IMR-90 (cell line): ENCODE measurements at regions not wholly inside any gene's neighbourhood (a gene's known extent, or its start where the extent isn't known, plus 50 kb on each side); places are given as distances from the start of the nearest gene placed in this dataset.

ENCODE experiments used
- ATAC-seq: fragments of 200-7000 bp; cut with Tn5 transposase; 2 replicates; pipeline ENCODE4 v1.9.1; 2020; ENCODE audit warnings: low read depth, mild to moderate bottlenecking, moderate library complexity
- BruUV-seq: library from RNA; stranded (reverse); fragments of 400-500 nt; replicated peaks from 2 replicates; lab custom pipeline; 2021; lab: Mats Ljungman, UMichigan
- CTCF ChIA-PET: fragments of 300-600 bp; formaldehyde crosslinking; extraction: SDS; loops from one replicate; lab custom pipeline; 2021; ENCODE audit warnings: antibody characterized with exemption; lab: Yijun Ruan, JAX
- POLR2A ChIA-PET: fragments of 300-600 bp; sonication (Branson Sonifier 250); formaldehyde crosslinking; loops from one replicate; lab custom pipeline; 2022; ENCODE audit warnings: antibody characterized with exemption; ENCODE audit not compliant: unreplicated experiment; lab: Charles Lee
- DNase-seq: peaks from one replicate; pipeline ENCODE4 v3.0.0; 2013
- H2AFZ ChIP-seq: replicated peaks from 2 replicates; pipeline ENCODE3; 2013; ENCODE audit warnings: low read length, mild to moderate bottlenecking; ENCODE audit not compliant: poor library complexity
- H2AK5ac ChIP-seq: 2 replicates; pipeline ENCODE4 v1.6.1; 2013; ENCODE audit warnings: low read depth, low read length, inconsistent platforms
- H2AK9ac ChIP-seq: replicated peaks from 2 replicates; pipeline ENCODE3; 2013; ENCODE audit warnings: mild to moderate bottlenecking, low read depth, low read length, moderate library complexity; ENCODE audit not compliant: poor library complexity
- H2BK120ac ChIP-seq: 2 replicates; pipeline ENCODE4 v1.6.1; 2013; ENCODE audit warnings: low read depth, low read length, inconsistent platforms
- H2BK15ac ChIP-seq: 3 replicates; pipeline ENCODE4 v1.6.1; 2013; ENCODE audit warnings: low read depth, low read length, inconsistent platforms
- H2BK20ac ChIP-seq: 2 replicates; pipeline ENCODE4 v1.6.1; 2013; ENCODE audit warnings: low read depth, mild to moderate bottlenecking, inconsistent platforms, low read length, moderate library complexity
- H2BK5ac ChIP-seq: 2 replicates; pipeline ENCODE4 v1.6.1; 2013; ENCODE audit warnings: mild to moderate bottlenecking, low read depth, low read length, inconsistent platforms; ENCODE audit not compliant: poor library complexity, severe bottlenecking
- H3K14ac ChIP-seq: replicated peaks from 2 replicates; pipeline ENCODE4 v1.6.1; 2013; ENCODE audit warnings: low read depth, low read length, inconsistent platforms
- H3K18ac ChIP-seq: 2 replicates; pipeline ENCODE4 v1.6.1; 2013; ENCODE audit warnings: low read depth, low read length, control low read depth
- H3K23ac ChIP-seq: 2 replicates; pipeline ENCODE4 v1.6.1; 2013; ENCODE audit warnings: low read depth, low read length, inconsistent platforms
- H3K27ac ChIP-seq: 2 replicates; pipeline ENCODE4 v1.5.1; 2013; ENCODE audit warnings: mild to moderate bottlenecking, control low read depth, low read length; ENCODE audit not compliant: insufficient read depth
- H3K27me3 ChIP-seq: 2 replicates; pipeline ENCODE4 v1.6.1; 2013; ENCODE audit warnings: low read length; ENCODE audit not compliant: control insufficient read depth, insufficient read depth
- H3K36me3 ChIP-seq: 2 replicates; pipeline ENCODE4 v1.6.1; 2013; ENCODE audit warnings: low read length, mixed read lengths; ENCODE audit not compliant: control insufficient read depth, insufficient read depth
- H3K4ac ChIP-seq: 2 replicates; pipeline ENCODE4 v1.6.1; 2013; ENCODE audit warnings: low read depth, low read length, inconsistent platforms
- H3K4me1 ChIP-seq: 2 replicates; pipeline ENCODE4 v1.6.1; 2013; ENCODE audit warnings: low read length, mixed read lengths; ENCODE audit not compliant: control insufficient read depth, insufficient read depth
- H3K4me2 ChIP-seq: 2 replicates; pipeline ENCODE4 v1.6.1; 2013; ENCODE audit warnings: low read depth, mild to moderate bottlenecking, control low read depth, low read length, moderate library complexity
- H3K4me3 ChIP-seq: 2 replicates; pipeline ENCODE4 v1.5.1; 2013; ENCODE audit warnings: low read depth, mild to moderate bottlenecking, control low read depth, low read length, moderate library complexity; ENCODE audit not compliant: insufficient read depth
- H3K56ac ChIP-seq: 2 replicates; pipeline ENCODE4 v1.6.1; 2013; ENCODE audit warnings: low read length, inconsistent platforms; ENCODE audit not compliant: insufficient read depth; ENCODE audit errors: extremely low read depth
- H3K79me1 ChIP-seq, 2 experiments: 2 replicates each; pipeline ENCODE4 v1.6.1; 2013; ENCODE audit warnings: low read length in 2 of 2, inconsistent platforms in 1 of 2, low read depth in 1 of 2
- H3K9ac ChIP-seq: 2 replicates; pipeline ENCODE4 v1.6.1; 2013; ENCODE audit warnings: low read depth, low read length, control low read depth
- H3K9me1 ChIP-seq: 2 replicates; pipeline ENCODE4 v1.6.1; 2013; ENCODE audit warnings: low read length, inconsistent platforms; ENCODE audit not compliant: insufficient read depth
- H3K9me3 ChIP-seq: 2 replicates; pipeline ENCODE4 v1.6.1; 2013; ENCODE audit warnings: low read length; ENCODE audit not compliant: control insufficient read depth, insufficient read depth
- H4K20me1 ChIP-seq: 2 replicates; pipeline ENCODE4 v1.6.1; 2013; ENCODE audit warnings: low read length, inconsistent platforms; ENCODE audit not compliant: insufficient read depth
- H4K5ac ChIP-seq: 2 replicates; pipeline ENCODE4 v1.6.1; 2013; ENCODE audit warnings: mild to moderate bottlenecking, low read depth, low read length, control low read depth
- H4K8ac ChIP-seq, 2 experiments: 2 replicates each; pipeline ENCODE4 v1.6.1; 2013; ENCODE audit warnings: low read depth in 2 of 2, low read length in 2 of 2, control low read depth in 1 of 2, inconsistent platforms in 1 of 2
- H4K91ac ChIP-seq: 2 replicates; pipeline ENCODE4 v1.6.1; 2013; ENCODE audit warnings: low read depth, low read length, inconsistent platforms; ENCODE audit not compliant: insufficient read depth
- CTCF ChIP-seq: conservative IDR thresholded peaks from 2 replicates; pipeline ENCODE4 v1.5.1; 2012; ENCODE audit warnings: mild to moderate bottlenecking, low read depth, low read length, improper control_type of control experiment
- NFE2L2 ChIP-seq: fragments of 150-350 bp; IDR thresholded peaks from 2 replicates; pipeline ENCODE4 v1.6.1; 2016; ENCODE audit warnings: low read depth, mild to moderate bottlenecking, low read length
- RCOR1 ChIP-seq: IDR thresholded peaks from 2 replicates; pipeline ENCODE4 v1.6.1; 2012; ENCODE audit warnings: mild to moderate bottlenecking, low read length, improper control_type of control experiment; ENCODE audit not compliant: insufficient replicate concordance
- RFX5 ChIP-seq: IDR thresholded peaks from 2 replicates; pipeline ENCODE4 v1.8.0; 2012; ENCODE audit warnings: low read depth, mild to moderate bottlenecking, low read length, moderate library complexity
- SMC3 ChIP-seq: fragments of 150-350 bp; IDR thresholded peaks from 2 replicates; pipeline ENCODE4 v1.6.1; 2016; ENCODE audit warnings: low read depth, mild to moderate bottlenecking, antibody characterized with exemption, low read length, moderate library complexity
- USF2 ChIP-seq: fragments of 150-350 bp; IDR thresholded peaks from 2 replicates; pipeline ENCODE4 v1.6.1; 2017; ENCODE audit warnings: mild to moderate bottlenecking, antibody characterized with exemption, low read length, low read depth
- WGBS, 2 experiments: methylation state at CpG; one replicate each; pipeline versions ENCODE4 v1.1.5 to v1.1.7; 2013; ENCODE audit warnings: missing lambda C conversion rate in 2 of 2; ENCODE audit not compliant: insufficient read length in 1 of 2; ENCODE audit errors: extremely low coverage in 2 of 2; 5-methylcytosine and 5-hydroxymethylcytosine counted together
- dilution Hi-C: fragments of 300-500 bp; cut with HindIII; formaldehyde crosslinking; loops from one replicate; pipeline ENCODE4 v1.14.3; 2018; ENCODE audit warnings: low sequenced_read_pairs; ENCODE audit not compliant: unreplicated experiment
- in situ Hi-C: fragments of 300-500 bp; cut with MboI; formaldehyde crosslinking; loops from 3 replicates; pipeline ENCODE4 v1.14.3; 2019; ENCODE audit warnings: low sequenced_read_pairs, inconsistent platforms, mixed read lengths
- intact Hi-C: fragments of 100-400 bp; cut with micrococcal nuclease; formaldehyde crosslinking; loops from 2 replicates; pipeline ENCODE4 v1.10.0; 2022

GRCh38 chr6:159329081-159329480, 159.9 kb downstream of the FNDC1 start:
- H3K9ac ChIP-seq = no peak overlapping the region
- no peak overlapping the region for H2BK120ac ChIP-seq
- no peak overlapping the region for H4K8ac ChIP-seq
- no peak overlapping the region for H3K18ac ChIP-seq
- no peaks in the 10 kb centered on the region for H3K4me1 ChIP-seq
- H4K5ac ChIP-seq = no peak overlapping the region
- in situ Hi-C loops = no loop called here
- no TSS peak for BruUV-seq
- H3K56ac ChIP-seq = no peak overlapping the region
- ATAC-seq (no peak), DNase-seq (no peak)
- dilution Hi-C loops = no loop called here
- H3K14ac ChIP-seq = no peak overlapping the region
- no peak overlapping the region for H3K4ac ChIP-seq
- H4K91ac ChIP-seq = no peak overlapping the region
- no peaks in the 10 kb centered on the region for H3K79me1 ChIP-seq
- H3K4me2 ChIP-seq = no peak overlapping the region
- no peak overlapping the region for H2AK9ac ChIP-seq
- no peak overlapping the region for H2AK5ac ChIP-seq
- H2BK15ac ChIP-seq = no peak overlapping the region
- no peaks in the 10 kb centered on the region for H3K9me1 ChIP-seq
- no peaks in the 10 kb centered on the region for H3K27me3 ChIP-seq
- no peak overlapping the region for H2BK20ac ChIP-seq
- H3K27ac ChIP-seq = no peak overlapping the region
- no peaks in the 10 kb centered on the region for H3K9me3 ChIP-seq
- TF ChIP-seq RCOR1 (no peak), USF2 (no peak), NFE2L2 (no peak), SMC3 (no peak), RFX5 (no peak), CTCF (no peak)
- no peaks in the 10 kb centered on the region for H4K20me1 ChIP-seq
- H2BK5ac ChIP-seq = no peak overlapping the region
- POLR2A ChIA-PET = no interaction called here
- H3K23ac ChIP-seq = no peak overlapping the region
- H3K4me3 ChIP-seq = no peak overlapping the region
- CTCF ChIA-PET = no interaction called here
- WGBS, 2 experiments = no CpG with 5 or more reads among the region's 4 CpGs
- H2AFZ ChIP-seq = no peak overlapping the region
- intact Hi-C loops = no loop called here
- no peaks in the 10 kb centered on the region for H3K36me3 ChIP-seq
